ENCODE measurements at regions not wholly inside any gene's neighbourhood (a gene's known extent, or its start where the extent isn't known, plus 50 kb on each side); places are given as distances from the start of the nearest gene placed in this dataset.

- Histone ChIP-seq H3K9ac (no peak overlapping the region), H4K20me1 (no peaks in the 10 kb centered on the region), H3K4me3 (no peak overlapping the region), H3K36me3 (no peaks in the 10 kb centered on the region), H3K9me3 (replicated peaks in 1 of 11) (no peaks in the 10 kb centered on the region; a peak in 1 of 22 replicates), H3K27ac (no peak overlapping the region), H3K27me3 (no peaks in the 10 kb centered on the region), H3K4me2 (peak overlapping the region in 3 of 11 experiments; percentile 19 to 61 (median 35); a peak in 2 of 22 replicates), H3K4me1 (peaks cover 0 to 13% (median 4%) of the 10 kb centered on the region in 10 experiments; a peak in 11 of 20 replicates)
- no peak for TF ChIP-seq Cebpa-rat (IDR thresholded peaks at IDR 0.05)
Measured at GRCh38 chr3:72298201-72299152, 513.5 kb upstream of the PROK2 start.

DNA sequence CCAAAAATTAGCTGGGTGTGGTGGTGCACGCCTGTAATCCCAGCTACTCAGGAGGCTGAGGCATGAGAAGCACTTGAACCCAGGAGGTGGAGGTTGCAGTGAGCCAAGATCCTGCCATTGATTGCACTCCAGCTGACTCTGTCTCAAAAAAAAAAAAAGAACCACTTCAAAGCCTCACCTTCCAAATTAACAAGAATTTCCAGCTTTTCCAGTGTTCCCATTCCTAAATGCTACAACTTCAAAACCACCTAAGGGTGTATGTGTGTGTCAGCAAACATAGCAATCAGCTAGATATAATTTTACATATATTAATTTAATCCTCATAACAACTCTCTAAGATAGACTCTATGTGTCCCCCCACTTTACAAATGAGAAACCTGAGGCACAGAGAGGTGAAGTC, 512.5 kb upstream of the PROK2 start:
- TF ChIP-seq Cebpa-rat (IDR thresholded peaks at IDR 0.05) = no peak
- no peaks in the 10 kb centered on the region for H3K27me3 ChIP-seq
- H3K9ac ChIP-seq = no peak overlapping the region
- H3K4me1 ChIP-seq = peaks cover 0 to 13% (median 7%) of the 10 kb centered on the region in 10 experiments; a peak in 11 of 20 replicates
- no peak overlapping the region for H3K27ac ChIP-seq
- no peaks in the 10 kb centered on the region; a peak in 1 of 22 replicates for H3K9me3 ChIP-seq (replicated peaks in 1 of 11)
- H3K4me3 ChIP-seq = no peak overlapping the region
- H4K20me1 ChIP-seq = no peaks in the 10 kb centered on the region
- H3K36me3 ChIP-seq = no peaks in the 10 kb centered on the region
- H3K4me2 ChIP-seq = no peak overlapping the region

DNA sequence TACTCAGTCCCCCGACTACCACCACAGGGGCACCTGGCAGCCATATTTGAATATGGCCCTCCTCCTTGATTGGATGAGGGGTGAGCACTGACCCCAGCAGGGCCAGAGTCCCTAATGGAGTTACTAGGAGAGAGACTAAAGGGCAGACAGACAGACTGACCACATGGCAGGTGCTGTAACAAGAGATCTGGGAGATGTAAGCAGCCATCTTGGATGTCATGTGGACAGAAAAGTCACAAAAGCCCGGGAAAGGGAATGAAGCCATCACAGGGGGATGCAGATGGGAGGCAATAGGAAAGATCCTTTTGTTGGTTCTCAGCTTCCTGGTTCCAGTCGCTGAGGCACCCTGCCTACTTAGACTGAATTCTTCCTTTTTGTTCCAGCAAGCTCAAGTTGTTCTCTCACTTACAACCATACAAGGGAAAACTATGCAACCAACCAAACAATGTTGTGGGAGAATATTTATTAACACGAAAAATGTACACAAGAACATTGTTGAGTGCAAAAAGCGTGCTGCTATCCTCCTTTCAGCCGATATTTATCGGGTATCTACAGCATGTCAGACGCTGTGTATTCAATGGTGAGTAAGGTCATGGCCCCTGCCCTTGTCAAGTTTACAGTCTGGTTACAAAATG, 511.6 kb upstream of the PROK2 start:
- TF ChIP-seq Cebpa-rat (IDR thresholded peaks at IDR 0.05) = no peak
- no peak overlapping the region for H3K9ac ChIP-seq
- H3K4me3 ChIP-seq = no peak overlapping the region
- H3K9me3 ChIP-seq (replicated peaks in 1 of 11) = no peaks in the 10 kb centered on the region; a peak in 1 of 22 replicates
- H3K4me1 ChIP-seq = peaks cover 0 to 13% (median 7%) of the 10 kb centered on the region in 10 experiments; a peak in 11 of 20 replicates
- H4K20me1 ChIP-seq = no peaks in the 10 kb centered on the region
- H3K4me2 ChIP-seq = no peak overlapping the region
- H3K27ac ChIP-seq = no peak overlapping the region
- no peaks in the 10 kb centered on the region for H3K36me3 ChIP-seq
- H3K27me3 ChIP-seq = no peaks in the 10 kb centered on the region

DNA sequence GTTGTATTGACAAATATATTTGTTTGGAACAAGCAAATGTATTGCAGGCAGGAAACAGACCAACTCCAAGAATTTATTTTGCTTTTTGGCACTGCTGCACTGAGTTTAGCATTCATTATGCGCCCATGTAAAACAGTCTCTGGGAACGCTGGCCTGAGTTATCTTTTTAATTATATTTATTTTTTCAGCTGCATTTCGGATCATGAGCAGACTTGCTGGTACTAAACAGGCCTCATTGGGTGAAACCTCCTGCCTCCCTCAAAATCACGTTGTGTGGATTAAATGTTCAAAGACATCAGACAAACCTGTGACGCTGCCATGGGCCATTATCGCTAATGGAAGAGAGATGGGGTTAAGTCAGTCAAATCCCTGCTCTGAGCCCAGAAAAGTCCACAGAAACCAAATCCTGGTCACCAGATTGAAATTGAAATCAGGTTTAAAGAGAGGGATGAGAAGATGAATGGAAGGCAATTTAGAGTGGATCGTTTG, 511.1 kb upstream of the PROK2 start:
- Histone ChIP-seq H3K4me2 (no peak overlapping the region), H3K9ac (no peak overlapping the region), H4K20me1 (no peaks in the 10 kb centered on the region), H3K27ac (no peak overlapping the region), H3K27me3 (no peaks in the 10 kb centered on the region), H3K4me1 (peaks cover 0 to 13% (median 7%) of the 10 kb centered on the region in 10 experiments; a peak in 11 of 20 replicates), H3K9me3 (replicated peaks in 1 of 11) (no peaks in the 10 kb centered on the region; a peak in 1 of 22 replicates), H3K36me3 (no peaks in the 10 kb centered on the region), H3K4me3 (no peak overlapping the region)
- TF ChIP-seq Cebpa-rat (IDR thresholded peaks at IDR 0.05) = no peak

GRCh38 chr3:72295276-72295961, 510.5 kb upstream of the PROK2 start:
- Histone ChIP-seq H3K27ac (no peak overlapping the region), H3K9ac (no peak overlapping the region), H3K36me3 (no peaks in the 10 kb centered on the region), H3K4me2 (no peak overlapping the region), H3K4me1 (peaks cover 0 to 13% (median 7%) of the 10 kb centered on the region in 10 experiments; a peak in 11 of 20 replicates), H3K4me3 (no peak overlapping the region), H3K9me3 (replicated peaks in 1 of 11) (no peaks in the 10 kb centered on the region), H3K27me3 (no peaks in the 10 kb centered on the region), H4K20me1 (no peaks in the 10 kb centered on the region)
- no peak for TF ChIP-seq Cebpa-rat (IDR thresholded peaks at IDR 0.05)

DNA sequence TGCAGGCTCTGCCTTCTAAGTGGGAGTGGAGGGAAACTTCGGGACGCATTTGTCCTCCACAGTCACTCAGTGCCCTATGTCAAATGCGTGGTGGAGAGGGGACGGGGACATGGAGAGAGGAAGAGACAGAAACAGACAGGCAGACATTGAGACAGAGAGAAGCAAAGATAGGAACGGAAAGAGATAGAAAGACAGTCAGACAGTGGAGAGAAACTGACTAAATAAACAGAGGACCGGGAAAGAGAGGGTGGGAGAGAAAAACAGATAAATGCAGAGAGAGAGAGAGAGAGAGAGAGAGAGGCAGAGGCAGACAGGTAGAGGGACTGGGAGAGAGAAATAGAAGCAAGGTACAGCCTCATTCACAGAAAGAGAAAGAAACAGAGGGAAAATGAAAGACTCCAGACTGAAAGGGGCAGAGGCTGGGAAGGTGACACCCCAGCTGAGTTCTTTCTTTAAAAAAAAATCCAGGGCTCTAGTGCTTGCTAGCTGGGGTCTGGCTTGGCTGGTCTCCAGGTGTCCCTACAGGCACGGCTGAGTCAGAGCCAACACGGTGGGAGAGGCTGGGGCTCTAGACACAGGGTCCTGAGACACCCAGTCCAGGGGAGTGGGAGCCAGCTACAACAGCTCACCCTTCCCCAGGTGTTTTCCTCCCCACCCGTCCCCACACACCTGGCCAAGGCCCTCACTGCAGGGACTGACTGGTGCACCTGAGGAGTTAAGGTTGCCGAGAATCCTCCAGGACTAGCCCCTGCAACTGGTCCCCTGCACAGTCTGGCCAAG, 506.1 kb upstream of the PROK2 start:
- no peak overlapping the region for H3K9ac ChIP-seq
- TF ChIP-seq Cebpa-rat (IDR thresholded peaks at IDR 0.05) = no peak
- no peak overlapping the region for H3K27ac ChIP-seq
- H4K20me1 ChIP-seq = no peaks in the 10 kb centered on the region
- H3K9me3 ChIP-seq (replicated peaks in 1 of 11) = no peaks in the 10 kb centered on the region
- H3K36me3 ChIP-seq = no peaks in the 10 kb centered on the region
- H3K4me2 ChIP-seq = no peak overlapping the region
- peaks cover 13 to 25% (median 16%) of the 10 kb centered on the region in 10 experiments for H3K4me1 ChIP-seq
- H3K4me3 ChIP-seq = no peak overlapping the region
- peaks cover 0 to 25% (median 15%) of the 10 kb centered on the region in 11 experiments; a peak in 16 of 22 replicates for H3K27me3 ChIP-seq

- Histone ChIP-seq H3K27ac (no peak overlapping the region), H3K4me1 (peaks cover 13 to 25% (median 16%) of the 10 kb centered on the region in 10 experiments), H3K4me3 (no peak overlapping the region), H3K27me3 (peaks cover 0 to 25% (median 15%) of the 10 kb centered on the region in 11 experiments; a peak in 16 of 22 replicates), H3K9me3 (replicated peaks in 1 of 11) (peaks cover 0 to 3% (median 0%) of the 10 kb centered on the region in 11 experiments; a peak in 2 of 22 replicates), H3K9ac (no peak overlapping the region), H3K36me3 (no peaks in the 10 kb centered on the region), H3K4me2 (peak overlapping the region; percentile 70 to 89 (median 82); a peak in 20 of 22 replicates), H4K20me1 (no peaks in the 10 kb centered on the region)
- TF ChIP-seq Cebpa-rat (IDR thresholded peaks at IDR 0.05) = no peak
Measured at GRCh38 chr3:72289692-72290071, 504.7 kb upstream of the PROK2 start.

All from BLaER1 treated with 17β-estradiol and CSF1 and Interleukin-3, amounts not matched to agents 10 nM and 100 nM (cell line).